ENCODE measurements at regions not wholly inside any gene's neighbourhood (a gene's known extent, or its start where the extent isn't known, plus 50 kb on each side); places are given as distances from the start of the nearest gene placed in this dataset.

GRCh38 chr5:29113516-29113915, 2075.1 kb upstream of the CDH9 start:
- TF ChIP-seq CTCF (IDR thresholded peaks at IDR 0.05), result no peak
- TF ChIP-seq POLR2A (IDR thresholded peaks at IDR 0.05), result no peak

All from Peyer's patch (tissue), 4 donors.